AG08396 (cell line): ENCODE measurements at regions not wholly inside any gene's neighbourhood (a gene's known extent, or its start where the extent isn't known, plus 50 kb on each side); places are given as distances from the start of the nearest gene placed in this dataset.
A peak's percentile ranks its signal among the peaks of the same experiment; 100 is the strongest.

ENCODE experiments used
- DNase-seq: peaks from one replicate; pipeline ENCODE4 v3.0.0; 2012; ENCODE audit warnings: low spot score, mixed read lengths

DNA sequence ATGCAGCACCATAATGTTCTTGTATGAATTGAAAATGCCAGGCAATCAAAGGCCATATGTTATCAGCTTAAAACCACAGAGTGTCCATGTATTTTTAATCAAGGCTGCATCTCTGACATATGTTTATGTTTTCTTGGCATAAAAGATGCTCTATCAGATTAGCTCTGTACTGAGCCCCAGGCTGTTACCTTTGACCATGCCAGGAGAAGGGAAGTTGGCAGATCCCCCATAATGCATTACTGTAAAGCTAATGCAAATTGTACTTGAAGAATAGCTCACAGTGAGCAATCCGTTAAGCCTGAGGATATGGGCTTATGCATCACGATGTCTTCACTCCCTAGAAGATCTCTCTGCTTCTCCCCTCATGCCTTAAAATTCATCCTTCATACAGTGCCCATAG lies 414.4 kb downstream of the BRINP1 start:
- DNase-seq: no peak

DNA sequence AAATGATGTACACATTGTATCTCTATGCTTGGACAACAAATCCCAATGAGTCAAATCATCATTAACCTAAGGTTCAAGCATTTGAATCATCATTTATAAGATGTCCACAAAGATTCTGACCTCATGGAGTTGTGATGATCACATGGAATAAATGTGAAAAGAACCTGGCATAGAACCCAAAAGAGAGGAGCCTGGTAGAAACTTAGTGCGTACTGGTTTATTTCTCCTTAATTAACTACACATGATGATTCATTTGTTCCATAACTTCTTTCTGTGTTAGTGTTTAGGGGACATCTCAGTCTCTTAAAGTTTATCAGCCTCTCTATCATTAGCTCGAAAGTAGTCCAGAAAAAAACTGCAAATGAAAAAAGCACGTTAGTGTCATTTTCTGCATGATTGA lies 411.6 kb downstream of the BRINP1 start:
- DNase-seq: no peak

DNA sequence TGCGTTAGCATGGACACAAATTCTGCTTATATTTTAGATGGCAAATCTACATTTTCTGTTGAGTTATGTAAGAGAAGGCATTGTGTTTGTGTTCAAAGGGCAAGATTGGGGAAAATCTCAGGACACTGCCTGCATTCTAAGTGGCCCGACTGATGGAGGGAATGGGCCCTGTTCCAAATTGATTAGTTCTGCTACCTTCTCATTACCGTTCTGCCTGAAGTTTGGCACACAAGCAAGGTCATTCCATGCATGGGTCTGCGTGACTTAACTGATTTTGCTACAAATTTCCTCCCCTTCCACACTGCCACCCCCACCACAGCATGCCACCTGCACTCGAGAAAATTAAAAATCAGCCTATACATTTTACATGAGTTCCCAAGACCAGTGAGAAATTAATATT lies 409.9 kb downstream of the BRINP1 start:
- DNase-seq: no peak

DNA sequence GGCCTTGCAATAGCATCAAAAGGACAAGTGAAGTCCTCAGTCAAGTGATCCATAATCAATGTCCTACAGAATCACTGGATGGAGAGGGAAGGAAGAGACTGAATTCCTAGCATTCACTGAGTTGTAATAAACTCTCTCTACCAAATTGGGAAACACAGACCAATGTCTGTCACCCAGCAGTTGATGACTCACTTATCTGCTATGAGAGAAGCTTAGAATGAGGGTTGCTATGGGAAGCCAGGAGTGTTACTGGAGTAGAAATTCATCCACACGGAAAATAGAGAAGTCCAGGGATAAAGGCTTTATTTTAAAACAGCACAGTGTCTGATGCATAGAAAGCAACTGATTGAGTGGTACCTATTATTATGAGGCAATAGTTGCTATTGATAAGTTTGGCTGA lies 407.4 kb downstream of the BRINP1 start:
- DNase-seq: peak; percentile 65

DNA sequence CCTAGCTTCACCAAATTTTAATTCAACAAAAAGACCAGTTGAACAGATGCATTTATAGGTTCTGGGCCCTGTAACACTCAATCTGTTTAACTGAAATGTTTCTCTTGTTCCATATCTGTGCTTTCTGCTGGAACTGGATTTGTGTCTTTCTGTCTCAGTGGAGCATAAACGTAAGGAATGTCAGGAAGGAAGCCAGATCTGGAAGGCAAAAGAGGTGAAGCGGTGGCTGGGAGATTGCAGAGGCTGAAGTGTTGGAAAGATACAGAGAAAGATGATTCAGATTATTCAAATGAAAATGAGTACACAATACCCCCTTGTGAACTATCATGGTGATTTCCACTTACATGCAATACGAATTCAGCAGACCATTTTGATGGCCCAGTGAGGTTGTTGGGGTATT lies 406.8 kb downstream of the BRINP1 start:
- DNase-seq: no peak

DNA sequence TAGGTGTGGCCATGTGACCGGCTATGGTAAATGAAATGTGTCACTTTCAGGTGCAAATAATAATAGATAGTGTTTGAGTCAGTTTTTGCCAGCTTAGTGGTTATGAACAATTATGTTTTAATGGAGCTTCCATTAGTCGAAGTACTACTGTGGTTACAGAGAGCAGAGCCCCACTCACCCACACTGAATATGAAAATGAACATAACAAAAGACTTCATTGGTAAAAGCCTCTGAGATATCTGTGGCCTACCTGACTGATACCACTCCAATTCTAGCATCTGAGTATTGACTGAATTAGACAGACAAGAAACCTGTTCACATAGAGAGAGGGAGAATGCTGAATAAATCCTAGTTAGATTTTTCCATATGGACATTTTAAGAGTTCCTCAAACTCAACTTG lies 405.6 kb downstream of the BRINP1 start:
- DNase-seq: no peak

DNA sequence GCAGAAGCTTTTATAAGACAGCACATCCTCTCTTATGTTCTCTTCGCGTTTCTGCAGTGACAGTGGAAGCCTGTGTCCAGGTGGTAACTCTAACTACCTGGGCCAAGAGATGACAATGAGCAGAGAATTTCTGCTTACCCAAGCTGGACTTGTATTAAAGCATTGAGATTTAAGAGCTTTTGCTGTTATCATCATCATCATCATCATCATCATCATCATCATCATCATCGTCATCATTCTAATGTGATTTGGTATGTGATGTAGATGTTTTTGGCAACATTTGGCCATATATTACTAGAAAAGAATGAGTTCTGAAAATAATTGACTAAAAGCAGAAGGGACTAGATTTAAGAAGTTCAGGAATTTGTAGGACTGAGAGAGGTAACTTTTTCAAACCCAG lies 401.3 kb downstream of the BRINP1 start:
- DNase-seq: no peak

DNA sequence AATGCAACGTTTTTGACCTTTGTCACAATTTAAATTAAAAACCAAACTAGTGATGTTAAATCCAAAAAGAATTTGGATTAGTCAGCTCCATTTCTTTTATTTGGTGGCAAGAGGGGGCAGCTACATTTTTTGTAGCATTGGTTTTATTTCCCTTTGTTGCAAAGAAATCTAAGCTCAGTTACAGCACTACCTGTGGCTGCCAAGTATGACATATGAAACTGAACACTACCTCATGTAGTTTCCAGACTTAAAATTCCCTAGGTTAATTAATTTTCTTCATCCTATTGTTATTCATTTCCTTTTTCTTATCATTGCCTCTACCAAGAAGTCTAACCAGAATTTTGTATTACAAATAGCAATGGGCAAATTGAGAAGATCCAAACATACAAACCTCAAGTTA lies 393.5 kb downstream of the BRINP1 start:
- no peak for DNase-seq

DNA sequence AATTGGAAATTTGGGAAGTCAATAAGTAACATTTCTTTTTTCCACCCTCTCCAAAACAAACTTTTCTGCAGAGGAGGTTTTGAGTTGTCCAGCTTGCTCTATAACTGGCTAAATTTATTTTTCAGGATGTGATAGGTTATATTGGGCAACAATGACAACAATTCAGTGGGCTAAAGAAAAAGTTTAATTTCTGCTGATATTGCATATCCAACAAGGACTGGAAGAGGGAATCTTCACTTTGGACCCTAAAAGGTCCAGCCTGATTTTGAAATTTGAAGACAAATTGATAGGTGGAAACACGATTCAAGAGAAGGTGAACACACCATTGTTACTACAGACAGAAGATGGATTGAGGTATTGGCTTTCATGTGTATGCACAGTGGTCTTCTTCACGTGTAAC lies 393.1 kb downstream of the BRINP1 start:
- no peak for DNase-seq

DNA sequence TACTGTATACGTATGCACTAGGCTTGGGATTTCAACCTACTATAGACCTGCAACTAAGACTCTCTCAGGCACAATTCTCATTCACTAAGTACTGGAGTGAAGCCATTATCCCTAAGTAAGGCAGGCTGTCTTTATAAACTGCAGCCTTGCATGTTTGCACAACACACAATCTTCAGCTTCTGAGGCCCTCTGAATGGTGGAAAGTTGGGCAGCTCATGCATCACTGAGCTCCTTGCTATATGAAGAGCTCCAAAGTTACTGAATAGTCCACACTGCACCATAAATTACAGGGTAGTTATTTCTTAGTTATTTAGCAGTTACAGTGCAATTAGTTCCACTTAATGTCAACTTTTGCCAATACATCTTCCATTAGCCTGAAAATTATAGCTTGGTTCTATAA lies 384.6 kb downstream of the BRINP1 start:
- DNase-seq: no peak

DNA sequence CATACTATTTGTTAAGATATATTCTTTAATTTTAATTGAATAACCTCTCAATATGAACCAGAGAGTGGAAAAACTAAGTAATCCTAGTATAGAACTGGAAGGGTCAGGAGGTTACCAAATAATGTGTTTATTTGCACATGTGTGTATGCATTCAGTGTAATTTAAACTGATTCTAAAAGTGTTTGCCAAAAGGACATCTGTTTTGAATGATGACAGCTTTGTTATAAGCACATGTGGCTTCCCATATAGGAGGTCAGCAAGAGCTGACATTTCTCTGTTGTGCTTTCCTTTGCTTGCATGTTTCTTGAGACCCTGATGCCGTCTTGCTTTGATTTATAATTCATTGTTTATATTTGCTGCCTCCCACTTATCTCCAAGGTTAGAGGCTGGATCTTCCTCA lies 383.4 kb downstream of the BRINP1 start:
- DNase-seq: no peak

DNA sequence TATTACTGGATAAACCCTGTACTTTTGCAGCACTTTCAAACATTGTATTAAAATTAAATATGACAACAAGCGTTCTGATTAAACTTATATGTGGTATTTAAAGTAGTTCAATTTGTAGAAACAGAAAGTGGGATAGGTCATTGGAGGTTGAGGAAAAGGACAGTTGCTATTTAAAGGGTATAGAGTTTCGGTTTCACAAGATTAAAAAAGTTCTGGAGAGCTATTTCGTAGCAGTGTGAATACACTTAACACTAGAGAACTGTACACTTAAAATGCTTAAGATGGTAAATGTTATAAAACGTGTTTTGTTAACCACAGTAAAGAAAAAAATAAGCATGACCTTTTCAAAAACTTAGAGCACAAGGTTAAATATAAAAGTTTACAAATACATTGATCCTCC lies 382.1 kb downstream of the BRINP1 start:
- no peak for DNase-seq

DNA sequence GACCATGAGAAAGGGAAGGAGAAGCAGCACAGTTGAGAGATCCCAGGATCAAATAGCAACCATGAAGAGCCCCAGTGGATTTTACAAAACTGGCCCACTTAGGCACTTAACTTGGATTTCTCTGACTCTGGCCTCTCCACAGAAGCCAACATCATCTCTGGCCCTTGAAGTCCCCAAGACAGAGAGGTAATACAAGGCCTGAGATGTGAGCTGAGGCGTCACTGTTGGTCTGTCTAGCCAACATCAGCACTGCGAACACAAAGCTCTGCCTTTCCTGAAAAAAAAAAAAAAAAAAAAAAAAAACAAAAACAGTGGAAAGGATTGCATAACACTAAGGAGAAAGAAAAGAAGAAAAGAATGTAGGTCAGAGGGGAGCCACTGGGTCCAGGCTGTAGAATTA lies 378.3 kb downstream of the BRINP1 start:
- no peak for DNase-seq

DNA sequence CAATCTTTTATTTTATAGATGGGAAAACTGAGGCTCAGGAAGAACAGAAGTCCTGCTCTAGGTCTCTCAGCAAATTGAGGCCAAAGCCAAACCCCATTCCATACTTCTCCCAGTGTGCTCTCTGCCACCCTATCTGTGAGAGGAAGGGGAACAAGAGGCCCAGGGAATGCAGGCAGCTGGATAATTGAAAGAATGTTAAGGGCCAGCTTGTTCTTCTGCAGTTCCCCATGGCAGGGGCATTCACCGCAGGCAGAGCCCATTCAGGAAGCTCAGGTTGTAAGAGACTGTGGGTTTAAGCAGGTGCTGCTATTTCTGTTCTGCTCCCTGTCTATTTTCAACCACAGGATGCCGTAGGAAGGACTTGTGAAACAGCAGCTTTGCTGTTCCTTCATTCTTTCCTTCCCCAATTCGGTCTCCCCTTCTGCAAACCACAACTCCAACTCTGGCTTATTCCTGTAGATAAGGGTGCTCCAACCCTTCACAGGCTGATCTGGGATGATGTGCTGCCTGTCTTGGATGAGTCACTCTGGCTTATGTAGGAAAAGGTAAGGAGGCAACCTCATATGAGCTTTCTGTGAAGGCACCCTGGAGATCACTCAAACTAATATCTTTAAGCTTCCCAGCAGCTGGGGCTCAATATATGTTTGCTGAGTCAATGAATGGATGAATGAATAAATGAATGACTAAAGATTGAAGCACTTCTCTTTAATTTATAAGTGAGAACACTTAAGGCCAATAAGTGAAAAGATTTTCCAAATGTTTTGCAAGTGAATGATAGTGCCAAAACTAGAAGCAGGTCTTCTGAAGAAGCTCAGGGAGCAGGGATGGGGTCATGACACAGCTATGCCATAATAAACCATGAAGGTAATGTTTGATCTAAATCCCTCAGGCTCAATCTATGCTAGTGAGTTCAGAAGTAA lies 377.6 kb downstream of the BRINP1 start:
- no peak for DNase-seq

DNA sequence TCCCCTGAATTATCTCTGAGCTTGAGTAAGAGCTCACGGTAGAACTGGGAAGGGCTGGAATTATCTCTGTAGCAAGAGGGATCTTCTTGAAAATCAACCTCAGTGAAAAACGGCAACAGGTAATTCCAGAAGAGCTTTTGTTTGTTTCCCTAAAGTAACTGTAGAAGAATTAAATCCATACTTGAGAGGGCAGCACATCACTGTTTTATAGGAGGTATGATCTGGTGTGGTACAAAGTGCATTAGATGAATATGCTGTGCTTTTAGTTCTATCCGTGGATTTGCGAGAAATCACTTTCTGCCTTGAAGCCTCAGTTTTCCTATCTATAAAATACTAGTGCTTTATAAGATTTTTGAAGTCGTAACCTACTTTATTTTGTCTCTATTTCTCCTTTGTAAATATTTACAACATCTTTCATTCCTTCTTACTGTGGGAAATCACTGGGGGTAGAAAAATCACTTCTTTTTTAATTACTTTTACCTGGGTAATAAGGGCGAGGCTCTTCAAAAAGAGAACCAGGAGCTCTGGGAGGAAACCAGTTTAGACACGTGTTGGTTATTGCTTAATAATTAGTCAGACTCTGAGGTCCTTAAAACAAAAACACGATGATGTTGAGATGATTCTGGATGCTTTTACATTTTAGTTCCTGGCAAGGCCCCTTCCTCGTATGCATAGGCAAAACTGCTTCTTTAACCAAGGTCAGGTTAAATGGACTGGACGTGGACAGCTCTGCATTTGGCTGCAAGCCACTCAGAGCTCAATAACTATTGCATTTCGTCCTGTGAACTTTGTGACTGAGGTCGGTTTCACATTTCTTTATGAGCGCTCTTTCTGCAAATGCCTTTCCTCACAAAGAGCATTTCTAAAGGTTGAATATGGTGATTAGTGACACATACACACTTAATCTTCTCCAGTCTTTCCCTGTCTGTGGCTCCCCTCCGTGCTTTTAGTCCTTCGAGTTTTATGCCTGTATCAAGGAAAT lies 376.1 kb downstream of the BRINP1 start:
- DNase-seq: no peak

DNA sequence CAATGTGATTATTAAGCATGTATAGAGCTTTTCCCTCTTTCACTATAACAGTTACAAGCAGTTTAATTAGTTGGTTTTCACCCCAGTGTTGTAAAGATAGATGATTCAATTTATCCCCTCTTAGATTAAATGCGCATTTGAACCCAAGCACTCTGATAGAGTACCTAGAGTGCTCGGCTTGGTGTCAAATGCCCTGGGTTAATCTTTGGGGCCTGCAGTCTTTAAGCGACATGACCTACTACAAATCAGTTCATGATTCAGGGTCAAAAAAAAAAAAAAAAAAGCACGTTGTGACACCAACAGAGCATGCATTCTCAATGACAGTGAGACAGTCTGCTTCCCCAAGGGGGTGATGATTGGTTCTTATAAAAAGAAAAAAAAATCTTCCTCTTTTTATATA lies 375.3 kb downstream of the BRINP1 start:
- DNase-seq: no peak

DNA sequence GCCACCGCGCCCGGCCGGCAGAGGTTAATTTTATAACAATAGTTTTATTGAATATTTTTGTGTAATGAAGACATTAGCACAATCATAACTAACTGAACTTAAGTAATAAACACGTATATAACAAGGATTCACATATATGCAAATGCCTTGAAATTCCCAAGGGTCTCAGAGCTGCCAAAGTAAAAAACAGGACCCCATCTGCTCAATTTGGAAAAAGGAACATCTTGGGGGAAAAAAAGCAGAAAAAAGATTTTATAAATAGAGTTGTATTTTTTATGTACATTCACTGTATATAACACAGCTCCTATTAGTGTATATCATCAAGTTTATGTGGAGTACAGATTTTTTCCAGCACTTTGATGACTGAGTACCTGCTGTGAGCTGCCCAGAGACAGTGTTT lies 366.7 kb downstream of the BRINP1 start:
- no peak for DNase-seq

DNA sequence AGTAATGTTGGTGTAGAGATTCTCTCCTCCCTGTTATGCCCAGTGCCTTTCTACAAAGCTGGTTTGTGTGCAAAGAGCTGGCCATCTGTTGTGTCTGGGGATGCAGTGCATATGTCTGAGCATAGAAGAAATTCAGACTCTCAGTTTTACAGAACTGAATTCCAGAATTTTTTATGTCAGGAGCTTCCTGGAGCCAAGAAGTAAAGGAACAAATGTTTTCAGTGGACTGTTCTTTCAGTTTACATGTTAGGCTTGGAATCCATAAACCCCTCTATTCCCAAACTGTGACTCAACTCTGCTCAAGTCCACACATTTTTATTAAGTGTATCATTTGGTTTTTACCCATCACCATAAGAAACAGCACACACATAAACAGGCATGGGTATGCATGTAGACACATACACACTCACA lies 366.0 kb downstream of the BRINP1 start:
- DNase-seq: peak; percentile 14

DNA sequence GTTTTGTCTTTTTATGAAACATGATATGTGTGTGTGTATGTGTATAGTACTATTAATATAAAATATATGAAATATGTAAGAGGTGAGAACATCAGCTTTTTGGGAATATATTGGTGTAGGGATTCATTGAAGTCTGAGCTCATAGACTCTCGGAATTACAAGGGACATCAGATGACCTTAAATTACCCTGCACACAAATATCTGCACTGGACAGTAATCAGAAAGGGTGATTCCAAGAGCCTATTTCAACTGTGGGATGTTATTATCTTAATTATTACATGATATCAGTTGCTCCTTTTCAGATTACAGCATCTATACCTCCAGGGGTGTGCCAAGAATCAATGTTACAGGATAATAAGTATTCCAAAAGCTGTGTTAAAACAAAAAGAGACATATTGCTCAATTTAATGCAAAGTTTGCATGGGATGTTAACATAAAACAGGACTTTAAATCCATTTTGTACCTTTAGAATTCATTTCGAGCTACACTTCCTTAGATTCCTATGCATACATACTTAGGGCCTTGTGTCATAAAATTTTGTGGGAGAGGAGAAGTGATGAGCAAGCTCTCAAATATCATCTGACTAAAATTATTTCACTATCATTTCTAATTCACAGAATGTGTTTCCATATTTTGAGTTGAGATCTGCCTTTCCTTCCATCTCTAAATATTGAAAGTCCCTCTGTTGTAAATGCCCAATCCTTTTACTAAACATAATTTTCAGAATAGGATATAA lies 365.2 kb downstream of the BRINP1 start:
- no peak for DNase-seq

DNA sequence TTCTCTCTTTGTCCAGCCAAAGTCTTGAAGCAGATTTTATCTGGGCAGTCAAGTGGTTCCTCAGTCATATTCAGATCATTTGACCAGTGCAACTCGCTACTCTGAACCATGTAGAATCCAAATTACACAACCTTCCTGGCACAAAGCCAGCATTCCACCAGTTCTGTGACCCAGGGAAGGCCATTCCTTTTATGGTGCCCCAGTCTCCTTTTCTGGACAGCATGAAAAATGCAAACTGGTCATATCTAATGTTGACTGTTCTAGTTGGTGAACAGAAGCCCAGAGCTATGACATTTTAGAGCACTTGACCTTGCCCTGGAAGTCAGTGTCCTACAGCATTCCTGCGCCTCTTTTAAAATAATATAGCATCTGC lies 364.6 kb downstream of the BRINP1 start:
- peak; percentile 22 for DNase-seq

DNA sequence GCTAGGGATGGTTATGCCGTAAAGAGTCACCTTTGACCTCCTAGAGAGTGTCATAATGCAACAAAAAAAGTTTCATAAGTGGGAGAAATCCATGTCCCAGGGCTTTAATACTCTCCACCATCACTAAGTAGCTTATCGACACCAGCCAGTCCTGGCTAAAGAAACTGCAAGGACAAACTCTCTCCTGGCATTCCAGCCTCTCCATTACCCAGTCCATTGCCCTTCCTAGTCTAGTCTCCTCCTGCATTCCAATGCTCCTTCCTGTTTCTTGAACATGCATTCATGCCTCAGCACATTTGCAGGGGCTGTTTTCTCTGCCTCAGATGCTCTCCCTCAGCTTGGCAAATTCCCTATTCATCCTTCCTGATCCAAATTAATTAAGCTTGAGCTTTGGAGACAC lies 364.1 kb downstream of the BRINP1 start:
- no peak for DNase-seq

DNA sequence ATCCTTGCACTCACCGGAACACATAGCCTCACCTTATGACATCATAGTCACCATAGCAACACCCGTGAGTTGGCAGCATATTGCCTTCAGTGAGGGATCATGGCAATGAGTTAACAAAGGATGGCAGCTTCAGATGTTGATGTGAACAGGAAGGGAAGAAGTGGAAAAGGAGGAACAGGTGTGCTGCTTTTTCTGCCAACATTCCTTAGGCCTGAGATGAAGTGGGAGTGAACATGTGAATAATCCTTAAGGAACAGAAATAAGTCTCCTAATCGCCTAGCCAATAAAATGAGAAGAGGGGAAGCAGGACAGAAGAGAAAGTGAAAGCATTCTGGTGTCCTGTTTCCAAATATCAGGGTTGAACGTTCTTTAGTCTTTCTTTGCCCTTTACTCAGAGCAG lies 360.0 kb downstream of the BRINP1 start:
- DNase-seq: no peak
